ENCODE measurements at regions not wholly inside any gene's neighbourhood (a gene's known extent, or its start where the extent isn't known, plus 50 kb on each side); places are given as distances from the start of the nearest gene placed in this dataset.

DNA sequence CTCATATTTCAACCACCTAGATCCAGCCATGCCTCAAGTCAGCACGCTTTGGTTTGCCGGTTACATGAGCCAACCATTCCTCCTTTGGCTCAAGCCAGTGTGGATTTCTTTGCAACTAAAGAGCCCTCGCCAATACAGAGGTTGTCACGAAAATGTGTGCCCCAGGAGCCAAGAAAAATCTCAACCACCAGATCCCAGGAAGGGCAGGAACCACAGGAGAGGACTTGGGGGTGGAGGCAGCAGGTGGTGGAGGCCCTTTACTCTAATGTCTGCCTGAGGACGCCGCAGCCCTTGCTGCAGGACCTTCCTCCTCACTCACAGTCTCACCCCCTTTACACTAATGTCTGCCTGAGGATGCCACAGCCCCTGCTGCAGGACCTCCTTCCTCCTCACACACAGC is 144.8 kb upstream of the PHACTR3 start:
- TF ChIP-seq, protein P1, sequence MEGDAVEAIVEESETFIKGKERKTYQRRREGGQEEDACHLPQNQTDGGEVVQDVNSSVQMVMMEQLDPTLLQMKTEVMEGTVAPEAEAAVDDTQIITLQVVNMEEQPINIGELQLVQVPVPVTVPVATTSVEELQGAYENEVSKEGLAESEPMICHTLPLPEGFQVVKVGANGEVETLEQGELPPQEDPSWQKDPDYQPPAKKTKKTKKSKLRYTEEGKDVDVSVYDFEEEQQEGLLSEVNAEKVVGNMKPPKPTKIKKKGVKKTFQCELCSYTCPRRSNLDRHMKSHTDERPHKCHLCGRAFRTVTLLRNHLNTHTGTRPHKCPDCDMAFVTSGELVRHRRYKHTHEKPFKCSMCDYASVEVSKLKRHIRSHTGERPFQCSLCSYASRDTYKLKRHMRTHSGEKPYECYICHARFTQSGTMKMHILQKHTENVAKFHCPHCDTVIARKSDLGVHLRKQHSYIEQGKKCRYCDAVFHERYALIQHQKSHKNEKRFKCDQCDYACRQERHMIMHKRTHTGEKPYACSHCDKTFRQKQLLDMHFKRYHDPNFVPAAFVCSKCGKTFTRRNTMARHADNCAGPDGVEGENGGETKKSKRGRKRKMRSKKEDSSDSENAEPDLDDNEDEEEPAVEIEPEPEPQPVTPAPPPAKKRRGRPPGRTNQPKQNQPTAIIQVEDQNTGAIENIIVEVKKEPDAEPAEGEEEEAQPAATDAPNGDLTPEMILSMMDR (IDR thresholded peaks at IDR 0.05; ENCODE audit: low read depth, low read length, missing control alignments): no peak
- no peaks in the 10 kb centered on the region for H3K27me3 ChIP-seq (replicated peaks)
- no peak overlapping the region for H3K27ac ChIP-seq
- no peak for DNase-seq
- no peaks in the 10 kb centered on the region for H3K36me3 ChIP-seq (replicated peaks)
- in situ Hi-C loops (cut with HindIII; ENCODE audit: low pct_ligation_motif_present, low sequenced_read_pairs): no loop called here
- H3K4me3 ChIP-seq (ENCODE audit: low read depth, low read length): no peak overlapping the region

DNA sequence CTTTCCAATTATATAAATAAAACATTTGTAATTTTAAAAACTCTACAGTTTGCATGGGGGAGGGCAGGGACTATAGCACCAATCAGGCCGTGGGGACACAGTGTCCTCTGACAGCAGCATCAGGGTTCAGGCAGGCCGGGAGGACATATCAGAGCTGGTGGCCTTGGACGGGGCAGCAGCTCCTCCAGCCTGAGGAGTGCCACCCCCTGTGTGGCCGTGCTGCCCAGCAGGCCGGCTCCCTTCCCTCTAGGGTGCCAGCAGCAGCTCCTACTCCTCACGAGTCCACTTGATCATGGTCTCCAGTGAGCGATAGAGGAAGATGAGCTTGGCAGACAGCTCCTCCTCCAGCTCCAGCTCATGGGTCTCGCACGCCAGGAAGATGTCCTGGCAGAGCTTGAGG is 144.0 kb upstream of the PHACTR3 start:
- H3K27ac ChIP-seq: no peak overlapping the region
- H3K4me3 ChIP-seq (ENCODE audit: low read depth, low read length): no peak overlapping the region
- H3K27me3 ChIP-seq (replicated peaks): no peaks in the 10 kb centered on the region
- in situ Hi-C loops (cut with HindIII; ENCODE audit: low pct_ligation_motif_present, low sequenced_read_pairs): no loop called here
- TF ChIP-seq, protein P1 (IDR thresholded peaks at IDR 0.05; ENCODE audit: low read depth, low read length, missing control alignments): no peak
- DNase-seq: no peak
- H3K36me3 ChIP-seq (replicated peaks): no peaks in the 10 kb centered on the region

DNA sequence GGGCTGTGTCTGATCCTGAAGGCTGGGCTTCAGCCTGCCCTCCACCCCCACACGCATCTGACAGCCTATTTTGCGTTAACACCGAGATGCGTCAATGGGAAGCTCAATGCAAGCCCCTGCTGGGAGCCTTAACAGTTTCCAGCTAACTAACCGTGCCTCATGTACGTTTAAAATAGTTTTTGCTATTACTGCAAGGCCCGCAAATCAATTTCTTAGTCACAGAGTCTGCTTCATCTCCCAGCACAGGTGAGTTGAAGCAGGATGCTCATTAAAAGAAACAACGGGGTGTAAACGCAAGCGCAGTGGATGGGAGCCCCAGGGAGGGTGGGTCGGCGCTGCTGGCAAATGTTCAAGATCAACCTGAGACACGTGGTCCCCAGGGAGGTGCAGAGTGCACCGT is 142.8 kb upstream of the PHACTR3 start:
- in situ Hi-C loops (cut with HindIII; ENCODE audit: low pct_ligation_motif_present, low sequenced_read_pairs): no loop called here
- Histone ChIP-seq H3K27me3 (replicated peaks) (no peaks in the 10 kb centered on the region), H3K27ac (no peak overlapping the region), H3K4me3 (ENCODE audit: low read depth, low read length) (no peak overlapping the region), H3K36me3 (replicated peaks) (no peaks in the 10 kb centered on the region)
- TF ChIP-seq, protein P1 (IDR thresholded peaks at IDR 0.05; ENCODE audit: low read depth, low read length, missing control alignments): no peak
- DNase-seq: no peak

DNA sequence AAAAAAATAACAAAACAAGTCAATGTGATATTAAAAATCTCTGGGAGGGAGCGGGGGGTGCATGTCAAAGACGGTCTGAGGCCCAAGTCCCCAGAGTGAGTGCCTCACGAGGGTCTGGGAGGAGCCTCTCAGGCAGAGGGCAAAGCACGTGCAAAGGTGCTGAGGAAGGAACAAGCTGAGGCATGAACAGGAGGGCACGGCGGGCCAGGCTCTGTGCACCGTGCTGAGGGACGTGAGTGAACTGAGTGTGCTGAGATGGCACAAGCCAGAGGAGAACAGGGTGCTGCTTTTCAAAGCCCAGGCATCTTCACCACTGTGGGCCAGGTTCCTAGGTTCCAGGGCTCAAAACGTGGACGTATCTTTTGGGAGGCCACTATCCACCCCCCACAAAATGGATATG is 142.1 kb upstream of the PHACTR3 start:
- in situ Hi-C loops (cut with HindIII; ENCODE audit: low pct_ligation_motif_present, low sequenced_read_pairs): no loop called here
- Histone ChIP-seq H3K27me3 (replicated peaks) (no peaks in the 10 kb centered on the region), H3K27ac (no peak overlapping the region), H3K4me3 (ENCODE audit: low read depth, low read length) (no peak overlapping the region), H3K36me3 (replicated peaks) (no peaks in the 10 kb centered on the region)
- no peak for DNase-seq
- TF ChIP-seq, protein P1 (IDR thresholded peaks at IDR 0.05; ENCODE audit: low read depth, low read length, missing control alignments): no peak

DNA sequence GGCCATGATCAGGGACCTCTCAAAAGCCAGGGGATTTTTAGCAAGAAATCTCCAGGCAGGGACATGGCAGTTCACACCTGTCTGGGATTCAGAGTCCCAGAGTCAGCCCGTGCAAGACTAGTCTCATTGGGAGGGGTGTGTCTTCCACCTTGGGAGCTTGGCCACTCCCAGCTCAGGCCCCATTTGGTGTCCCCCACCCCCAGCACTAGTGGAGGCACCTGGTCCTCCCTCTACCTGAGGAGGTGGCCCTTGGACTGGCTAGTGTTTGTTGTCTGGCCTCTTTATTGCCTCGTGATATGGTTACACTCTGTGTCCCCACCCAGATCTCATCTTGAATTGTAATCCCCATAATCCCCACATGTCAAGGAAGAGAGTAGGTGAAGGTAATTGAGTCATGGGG is 140.8 kb upstream of the PHACTR3 start:
- Histone ChIP-seq H3K27me3 (replicated peaks) (no peaks in the 10 kb centered on the region), H3K36me3 (replicated peaks) (no peaks in the 10 kb centered on the region), H3K27ac (no peak overlapping the region), H3K4me3 (ENCODE audit: low read depth, low read length) (no peak overlapping the region)
- TF ChIP-seq, protein P1 (IDR thresholded peaks at IDR 0.05; ENCODE audit: low read depth, low read length, missing control alignments): no peak
- in situ Hi-C loops (cut with HindIII; ENCODE audit: low pct_ligation_motif_present, low sequenced_read_pairs): no loop called here
- DNase-seq: no peak

DNA sequence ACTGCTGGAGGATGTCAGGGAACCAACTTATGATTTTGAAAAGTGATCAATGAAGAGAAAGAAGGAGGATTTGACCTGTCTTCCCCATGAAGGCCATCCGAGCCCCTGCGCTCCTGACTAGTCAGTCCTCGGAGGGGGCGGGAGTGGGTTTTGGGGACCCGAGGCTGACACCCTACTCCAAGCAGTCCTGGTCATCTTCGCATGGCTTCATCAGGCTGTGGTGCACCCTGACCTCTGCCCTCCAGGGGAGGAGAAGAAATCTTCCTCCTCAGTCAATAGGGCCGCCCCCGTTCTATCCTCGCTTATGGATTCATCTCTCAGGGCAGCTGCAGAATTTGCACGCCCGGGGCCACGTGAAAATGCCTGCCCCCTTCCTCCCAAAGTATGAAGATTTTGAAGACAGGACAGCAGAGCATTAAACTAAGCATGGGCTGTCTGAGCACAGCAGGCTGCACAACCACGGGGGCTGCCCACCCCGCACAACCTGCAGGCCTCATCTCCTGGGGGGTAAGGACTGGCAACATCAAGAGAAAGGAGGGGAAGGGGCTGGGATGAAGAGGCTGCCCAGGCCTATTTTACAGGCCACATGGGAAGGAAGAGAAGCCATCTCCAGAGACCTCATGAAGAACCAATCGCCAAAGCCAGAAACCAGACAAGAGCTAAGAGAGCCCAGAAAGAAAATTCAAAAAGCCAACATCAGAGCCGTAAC is 138.1 kb upstream of the PHACTR3 start:
- no peaks in the 10 kb centered on the region for H3K36me3 ChIP-seq (replicated peaks)
- no peaks in the 10 kb centered on the region for H3K27me3 ChIP-seq (replicated peaks)
- no peak overlapping the region for H3K4me3 ChIP-seq (ENCODE audit: low read depth, low read length)
- no peak overlapping the region for H3K27ac ChIP-seq
- in situ Hi-C loops (cut with HindIII; ENCODE audit: low pct_ligation_motif_present, low sequenced_read_pairs): no loop called here
- TF ChIP-seq, protein P1 (IDR thresholded peaks at IDR 0.05; ENCODE audit: low read depth, low read length, missing control alignments): no peak
- no peak for DNase-seq
